ENCODE measurements at regions not wholly inside any gene's neighbourhood (a gene's known extent, or its start where the extent isn't known, plus 50 kb on each side); places are given as distances from the start of the nearest gene placed in this dataset.

DNA sequence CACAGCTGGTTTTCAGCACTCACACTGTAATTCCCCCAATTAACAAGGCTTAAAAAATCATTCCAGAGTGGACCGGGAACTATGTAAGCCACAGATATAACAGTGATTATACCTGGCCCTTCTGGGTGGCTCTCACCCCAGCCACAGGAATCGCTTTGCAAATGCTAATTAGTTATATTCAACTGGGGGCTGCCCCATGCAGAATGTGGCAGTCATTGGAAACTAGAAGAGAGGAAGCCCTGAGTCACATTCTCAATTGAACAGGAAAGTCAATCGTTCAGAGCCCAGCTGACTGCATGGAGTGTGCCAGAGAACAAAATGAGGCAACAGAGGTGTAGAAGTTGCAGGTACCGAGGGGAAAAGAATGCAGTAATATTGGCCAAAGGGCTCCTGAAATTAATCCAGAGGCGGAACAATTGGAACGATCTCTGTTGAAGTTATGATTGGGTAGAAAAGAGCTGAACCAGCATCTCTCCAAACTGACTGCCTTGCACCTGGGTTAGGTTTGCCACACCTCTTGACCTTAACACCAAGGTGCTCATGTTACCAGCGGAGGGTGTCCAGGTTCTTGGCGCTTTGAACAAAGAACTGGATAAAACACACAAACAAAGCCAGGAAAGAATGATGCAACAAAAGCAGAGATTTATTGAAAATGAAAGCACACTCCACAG is 909.7 kb upstream of the AUTS2 start:
- TF ChIP-seq CTCF (IDR thresholded peaks at IDR 0.05; ENCODE audit: low read depth, low read length) (no peak), EZH2phosphoT487 (IDR thresholded peaks at IDR 0.05; ENCODE audit: low read depth) (no peak)

Data from OCI-LY3 (cell line).